ENCODE measurements at regions not wholly inside any gene's neighbourhood (a gene's known extent, or its start where the extent isn't known, plus 50 kb on each side); places are given as distances from the start of the nearest gene placed in this dataset.

DNA sequence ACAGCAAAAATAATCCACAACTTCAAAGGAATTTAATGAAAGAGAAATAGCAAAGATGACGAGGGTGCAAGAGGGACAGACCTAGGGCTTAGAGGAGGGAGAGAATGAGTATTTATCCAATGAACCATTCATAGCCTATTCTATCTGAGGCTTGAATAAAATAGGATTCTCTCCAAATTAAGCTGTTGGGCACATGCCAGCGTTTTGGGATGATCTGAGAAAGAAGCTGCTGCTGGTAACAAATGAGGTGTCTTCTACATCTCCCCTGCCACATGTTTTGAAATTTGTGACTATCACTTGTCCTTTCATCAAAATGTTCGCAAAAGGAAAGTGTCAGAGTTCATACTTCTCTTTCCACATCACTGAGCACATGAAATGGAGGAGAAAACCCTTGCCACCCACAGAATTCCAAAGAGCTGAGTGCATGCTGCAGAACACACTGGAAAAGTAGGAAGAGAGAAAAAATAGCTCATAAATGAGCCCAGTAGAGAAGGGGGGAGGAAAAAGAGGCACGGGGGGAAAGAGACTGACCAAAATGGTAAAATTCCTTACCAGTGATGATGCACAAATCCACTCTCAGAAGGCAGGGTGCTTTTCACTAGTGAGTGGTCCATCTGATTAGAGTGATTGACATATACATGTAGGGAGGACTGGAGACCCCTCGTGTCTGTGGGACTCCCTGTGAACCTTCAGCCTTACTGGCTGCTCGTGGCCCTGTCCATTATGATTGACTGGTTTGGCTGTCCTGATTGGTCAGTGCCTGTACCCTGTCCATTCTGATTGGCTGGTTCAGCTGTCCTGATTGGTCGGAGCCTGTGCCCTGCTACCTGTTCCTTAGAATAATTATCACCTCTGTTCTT lies 180.5 kb downstream of the OGFRL1 start:
- H3K27ac ChIP-seq: no peak overlapping the region
- DNase-seq: no peak
- H3K36me3 ChIP-seq: no peaks in the 10 kb centered on the region
- H3K4me3 ChIP-seq (ENCODE audit: low read depth, low read length): no peak overlapping the region
- TF ChIP-seq CTCF (IDR thresholded peaks at IDR 0.05; ENCODE audit: low read depth, low read length): no peak
- no peaks in the 10 kb centered on the region for H3K27me3 ChIP-seq (ENCODE audit: insufficient read depth, low read depth, severe bottlenecking)
- H3K9me3 ChIP-seq (ENCODE audit: severe bottlenecking): no peaks in the 10 kb centered on the region

DNA sequence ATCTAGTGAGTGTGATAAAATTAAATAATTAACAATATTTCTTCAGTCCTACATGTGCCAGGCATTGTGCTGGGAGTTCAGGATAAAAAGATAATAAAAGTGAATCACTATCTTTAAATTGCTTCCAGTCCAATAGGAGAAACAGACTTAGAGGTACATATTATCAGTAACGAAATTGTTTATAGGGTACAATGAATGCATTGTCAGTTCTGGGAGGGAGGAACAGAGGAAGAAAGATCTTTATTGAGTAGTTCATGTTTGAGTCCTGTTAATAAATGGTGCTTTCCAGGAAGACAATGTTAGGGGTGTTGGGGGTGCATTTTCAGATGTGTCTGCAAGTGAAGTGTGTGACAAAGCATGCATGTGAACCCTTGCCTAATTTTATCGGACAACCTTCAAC lies 183.1 kb downstream of the OGFRL1 start:
- Histone ChIP-seq H3K4me3 (ENCODE audit: low read depth, low read length) (no peak overlapping the region), H3K9me3 (ENCODE audit: severe bottlenecking) (no peaks in the 10 kb centered on the region), H3K27me3 (ENCODE audit: insufficient read depth, low read depth, severe bottlenecking) (no peaks in the 10 kb centered on the region), H3K27ac (no peak overlapping the region), H3K36me3 (no peaks in the 10 kb centered on the region)
- DNase-seq: no peak
- TF ChIP-seq CTCF (IDR thresholded peaks at IDR 0.05; ENCODE audit: low read depth, low read length): no peak

DNA sequence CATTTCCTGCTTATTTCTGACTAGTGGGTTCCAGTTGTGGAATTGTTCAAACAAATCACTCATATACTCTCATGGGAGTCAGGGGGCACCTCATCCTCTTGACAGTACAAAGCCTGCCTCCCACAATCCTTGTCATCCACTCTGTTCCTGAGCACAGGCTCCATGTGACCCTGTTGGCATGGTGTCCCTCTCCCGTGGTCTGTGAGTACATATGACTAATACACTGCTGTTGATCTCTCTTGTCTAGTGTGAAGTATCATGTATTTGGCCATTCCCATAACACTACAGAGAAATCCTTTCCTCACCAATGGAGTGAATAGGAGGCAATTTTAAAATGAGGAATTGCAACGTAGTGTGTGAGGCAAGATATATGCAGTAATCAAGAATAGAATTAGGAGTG lies 185.3 kb downstream of the OGFRL1 start:
- Histone ChIP-seq H3K9me3 (ENCODE audit: severe bottlenecking) (no peaks in the 10 kb centered on the region), H3K27ac (no peak overlapping the region), H3K27me3 (ENCODE audit: insufficient read depth, low read depth, severe bottlenecking) (no peaks in the 10 kb centered on the region), H3K4me3 (ENCODE audit: low read depth, low read length) (no peak overlapping the region), H3K36me3 (no peaks in the 10 kb centered on the region)
- no peak for DNase-seq
- TF ChIP-seq CTCF (IDR thresholded peaks at IDR 0.05; ENCODE audit: low read depth, low read length): no peak

GRCh38 chr6:71474942-71475341 lies 186.3 kb downstream of the OGFRL1 start:
- Histone ChIP-seq H3K4me3 (ENCODE audit: low read depth, low read length) (no peak overlapping the region), H3K9me3 (ENCODE audit: severe bottlenecking) (no peaks in the 10 kb centered on the region), H3K36me3 (no peaks in the 10 kb centered on the region), H3K27ac (no peak overlapping the region), H3K27me3 (ENCODE audit: insufficient read depth, low read depth, severe bottlenecking) (no peaks in the 10 kb centered on the region)
- no peak for TF ChIP-seq CTCF (IDR thresholded peaks at IDR 0.05; ENCODE audit: low read depth, low read length)
- no peak for DNase-seq

DNA sequence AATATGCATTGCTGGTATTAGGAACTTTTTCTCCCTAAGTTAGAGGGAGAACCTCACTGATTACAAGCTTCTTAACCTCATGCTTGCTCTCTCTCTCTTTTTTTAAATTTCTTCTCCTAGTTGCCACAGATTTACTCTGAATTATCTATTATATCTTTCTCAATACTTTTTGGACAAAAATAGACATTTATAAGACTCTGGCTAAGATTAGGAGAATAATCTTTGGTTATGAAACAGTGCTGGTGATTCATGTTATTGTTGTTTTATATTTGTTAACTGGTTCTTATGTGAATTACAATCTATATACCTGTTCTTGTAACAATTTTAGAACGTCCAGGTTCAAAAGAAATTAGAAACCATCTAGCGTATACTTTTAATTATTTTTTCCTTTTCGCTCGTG lies 187.8 kb downstream of the OGFRL1 start:
- Histone ChIP-seq H3K4me3 (ENCODE audit: low read depth, low read length) (no peak overlapping the region), H3K36me3 (no peaks in the 10 kb centered on the region), H3K27me3 (ENCODE audit: insufficient read depth, low read depth, severe bottlenecking) (no peaks in the 10 kb centered on the region), H3K9me3 (ENCODE audit: severe bottlenecking) (no peaks in the 10 kb centered on the region), H3K27ac (no peak overlapping the region)
- TF ChIP-seq CTCF (IDR thresholded peaks at IDR 0.05; ENCODE audit: low read depth, low read length): no peak
- no peak for DNase-seq

- H3K9me3 ChIP-seq (ENCODE audit: severe bottlenecking): no peaks in the 10 kb centered on the region
- no peak overlapping the region for H3K27ac ChIP-seq
- no peaks in the 10 kb centered on the region for H3K27me3 ChIP-seq (ENCODE audit: insufficient read depth, low read depth, severe bottlenecking)
- TF ChIP-seq CTCF (IDR thresholded peaks at IDR 0.05; ENCODE audit: low read depth, low read length): no peak
- no peak overlapping the region for H3K4me3 ChIP-seq (ENCODE audit: low read depth, low read length)
- no peaks in the 10 kb centered on the region for H3K36me3 ChIP-seq
- DNase-seq: no peak
Observed at GRCh38 chr6:71476872-71477271, 188.3 kb downstream of the OGFRL1 start.

All from WERI-Rb-1 (cell line).